ENCODE measurements at regions not wholly inside any gene's neighbourhood (a gene's known extent, or its start where the extent isn't known, plus 50 kb on each side); places are given as distances from the start of the nearest gene placed in this dataset.

DNA sequence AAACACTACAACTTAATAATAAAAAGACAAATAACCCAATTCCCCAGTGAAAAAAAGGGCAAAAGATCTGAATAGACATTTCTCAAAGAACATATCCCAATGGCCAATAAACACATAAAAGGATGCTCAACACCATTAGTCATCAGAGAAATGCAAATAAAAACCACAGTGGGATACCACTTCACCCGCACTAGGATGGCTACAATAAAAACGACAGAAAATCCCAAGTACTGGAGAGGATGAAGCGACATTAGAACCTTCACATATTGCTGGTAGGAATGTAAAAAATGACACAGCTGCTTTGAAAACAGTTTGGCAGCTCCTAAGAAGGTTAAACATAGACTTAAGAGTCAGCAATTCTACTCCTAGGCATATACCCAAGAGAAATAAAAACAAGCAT lies 140.6 kb upstream of the ARX start:
- TF ChIP-seq, protein P1, sequence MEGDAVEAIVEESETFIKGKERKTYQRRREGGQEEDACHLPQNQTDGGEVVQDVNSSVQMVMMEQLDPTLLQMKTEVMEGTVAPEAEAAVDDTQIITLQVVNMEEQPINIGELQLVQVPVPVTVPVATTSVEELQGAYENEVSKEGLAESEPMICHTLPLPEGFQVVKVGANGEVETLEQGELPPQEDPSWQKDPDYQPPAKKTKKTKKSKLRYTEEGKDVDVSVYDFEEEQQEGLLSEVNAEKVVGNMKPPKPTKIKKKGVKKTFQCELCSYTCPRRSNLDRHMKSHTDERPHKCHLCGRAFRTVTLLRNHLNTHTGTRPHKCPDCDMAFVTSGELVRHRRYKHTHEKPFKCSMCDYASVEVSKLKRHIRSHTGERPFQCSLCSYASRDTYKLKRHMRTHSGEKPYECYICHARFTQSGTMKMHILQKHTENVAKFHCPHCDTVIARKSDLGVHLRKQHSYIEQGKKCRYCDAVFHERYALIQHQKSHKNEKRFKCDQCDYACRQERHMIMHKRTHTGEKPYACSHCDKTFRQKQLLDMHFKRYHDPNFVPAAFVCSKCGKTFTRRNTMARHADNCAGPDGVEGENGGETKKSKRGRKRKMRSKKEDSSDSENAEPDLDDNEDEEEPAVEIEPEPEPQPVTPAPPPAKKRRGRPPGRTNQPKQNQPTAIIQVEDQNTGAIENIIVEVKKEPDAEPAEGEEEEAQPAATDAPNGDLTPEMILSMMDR (IDR thresholded peaks at IDR 0.05), result no peak
- no peak for TF ChIP-seq POLR2A (IDR thresholded peaks at IDR 0.05)
- no peak for TF ChIP-seq POLR2AphosphoS5 (IDR thresholded peaks at IDR 0.05)

All from transverse colon (tissue), 4 donors.